ENCODE measurements at regions not wholly inside any gene's neighbourhood (a gene's known extent, or its start where the extent isn't known, plus 50 kb on each side); places are given as distances from the start of the nearest gene placed in this dataset.

- DNase-seq (ENCODE audit: low spot score) = no peak
Measured at GRCh38 chr2:128493880-128494279, 175.2 kb upstream of the HS6ST1 start.

GRCh38 chr2:128494307-128494639 lies 175.6 kb upstream of the HS6ST1 start:
- DNase-seq (ENCODE audit: low spot score) = no peak

GRCh38 chr2:128494640-128495321 lies 176.1 kb upstream of the HS6ST1 start:
- no peak for DNase-seq (ENCODE audit: low spot score)

- no peak for DNase-seq (ENCODE audit: low spot score)
Measured at GRCh38 chr2:128495996-128496547, 177.4 kb upstream of the HS6ST1 start.

- no peak for DNase-seq (ENCODE audit: low spot score)
Measured at GRCh38 chr2:128496700-128497099, 178.0 kb upstream of the HS6ST1 start.

GRCh38 chr2:128497461-128497860 lies 178.8 kb upstream of the HS6ST1 start:
- DNase-seq (ENCODE audit: low spot score) = no peak

- DNase-seq (ENCODE audit: low spot score) = no peak
Measured at GRCh38 chr2:128498086-128498485, 179.4 kb upstream of the HS6ST1 start.

- DNase-seq (ENCODE audit: low spot score) = no peak
Measured at GRCh38 chr2:128498589-128498988, 179.9 kb upstream of the HS6ST1 start.

- DNase-seq (ENCODE audit: low spot score) = no peak
Measured at GRCh38 chr2:128499367-128500137, 180.9 kb upstream of the HS6ST1 start.

GRCh38 chr2:128500138-128500800 lies 181.6 kb upstream of the HS6ST1 start:
- no peak for DNase-seq (ENCODE audit: low spot score)

- DNase-seq (ENCODE audit: low spot score) = no peak
Measured at GRCh38 chr2:128501006-128501690, 182.5 kb upstream of the HS6ST1 start.

GRCh38 chr2:128501700-128502099 lies 183.0 kb upstream of the HS6ST1 start:
- DNase-seq (ENCODE audit: low spot score) = no peak

GRCh38 chr2:128502200-128502599 lies 183.5 kb upstream of the HS6ST1 start:
- DNase-seq (ENCODE audit: low spot score) = no peak

- DNase-seq (ENCODE audit: low spot score) = no peak
Measured at GRCh38 chr2:128502638-128503246, 184.1 kb upstream of the HS6ST1 start.

GRCh38 chr2:128503399-128504245 lies 185.0 kb upstream of the HS6ST1 start:
- DNase-seq (ENCODE audit: low spot score) = no peak

- DNase-seq (ENCODE audit: low spot score) = no peak
Measured at GRCh38 chr2:128504246-128505149, 185.8 kb upstream of the HS6ST1 start.

GRCh38 chr2:128505150-128505490 lies 186.5 kb upstream of the HS6ST1 start:
- DNase-seq (ENCODE audit: low spot score) = no peak

- DNase-seq (ENCODE audit: low spot score) = no peak
Measured at GRCh38 chr2:128505575-128506526, 187.2 kb upstream of the HS6ST1 start.

- DNase-seq (ENCODE audit: low spot score) = no peak
Measured at GRCh38 chr2:128506534-128506933, 187.9 kb upstream of the HS6ST1 start.

Measured in putamen (tissue), 1 donor.